WTC11 (cell line): ENCODE measurements at regions not wholly inside any gene's neighbourhood (a gene's known extent, or its start where the extent isn't known, plus 50 kb on each side); places are given as distances from the start of the nearest gene placed in this dataset.

Experiments used
- ATAC-seq: fragments of 200-7000 bp; cut with Tn5 transposase; 2 replicates; pipeline ENCODE4 v1.10.0; 2021; ENCODE audit warnings: mild to moderate bottlenecking, moderate library complexity
- CTCF ChIA-PET: fragments of 300-600 bp; sonication (Branson Sonifier 250); formaldehyde crosslinking; loops from one replicate; lab custom pipeline; 2021; ENCODE audit warnings: antibody characterized with exemption; lab: Charles Lee
- POLR2A ChIA-PET: fragments of 350-600 bp; sonication (Branson Sonifier 250); formaldehyde crosslinking; loops from one replicate; lab custom pipeline; 2021; ENCODE audit warnings: antibody characterized with exemption; lab: Charles Lee
- DNase-seq: peaks from one replicate; pipeline ENCODE4 v3.0.0; 2021; ENCODE audit warnings: low spot score
- H3K27ac Mint-ChIP-seq: 2 replicates; pipeline ENCODE4 v1.8.0; 2021; ENCODE audit warnings: mixed read lengths
- H3K27me3 Mint-ChIP-seq: 2 replicates; pipeline ENCODE4 v1.8.0; 2021; ENCODE audit warnings: low read depth, mild to moderate bottlenecking, moderate library complexity, mixed read lengths
- H3K36me3 Mint-ChIP-seq: 2 replicates; pipeline ENCODE4 v1.8.0; 2021; ENCODE audit warnings: mixed read lengths
- H3K4me1 Mint-ChIP-seq: 2 replicates; pipeline ENCODE4 v1.8.0; 2022; ENCODE audit warnings: mixed read lengths
- H3K4me3 Mint-ChIP-seq: 2 replicates; pipeline ENCODE4 v1.8.0; 2021; ENCODE audit warnings: mild to moderate bottlenecking, moderate library complexity, mixed read lengths
- H3K9me3 Mint-ChIP-seq: 2 replicates; pipeline ENCODE4 v1.8.0; 2021; ENCODE audit warnings: mixed read lengths
- CREB1 ChIP-seq: sonication (generic); formaldehyde crosslinking; IDR thresholded peaks from 2 replicates; pipeline ENCODE4 v1.8.0; 2023; ENCODE audit warnings: mild to moderate bottlenecking, missing genetic modification reagents
- ETV6 ChIP-seq: sonication (generic); formaldehyde crosslinking; IDR thresholded peaks from 2 replicates; pipeline ENCODE4 v1.8.1; 2022; ENCODE audit warnings: mild to moderate bottlenecking, missing genetic modification reagents
- GTF2I ChIP-seq: fragments of 250-450 bp; sonication (Bioruptor Pico); conservative IDR thresholded peaks from 2 replicates; pipeline ENCODE4 v1.4.0; 2021; ENCODE audit warnings: mild to moderate bottlenecking
- IRF2 ChIP-seq: sonication (generic); formaldehyde crosslinking; IDR thresholded peaks from 2 replicates; pipeline ENCODE4 v1.8.0; 2022; ENCODE audit warnings: low read depth, missing genetic modification reagents, borderline replicate concordance
- PRRX2 ChIP-seq: fragments of 250-450 bp; sonication (Bioruptor Pico); IDR thresholded peaks from 2 replicates; pipeline ENCODE4 v1.8.0; 2021; ENCODE audit warnings: mild to moderate bottlenecking
- RORB ChIP-seq: fragments of 250-450 bp; sonication (Bioruptor Pico); IDR thresholded peaks from 2 replicates; pipeline ENCODE4 v1.9.0; 2021; ENCODE audit warnings: mild to moderate bottlenecking
- SMAD4 ChIP-seq: sonication (generic); formaldehyde crosslinking; IDR thresholded peaks from 2 replicates; pipeline ENCODE4 v1.8.0; 2022; ENCODE audit warnings: mild to moderate bottlenecking, missing genetic modification reagents
- TCF7 ChIP-seq: sonication (generic); formaldehyde crosslinking; IDR thresholded peaks from 2 replicates; pipeline ENCODE4 v1.8.0; 2022; ENCODE audit warnings: mild to moderate bottlenecking, low read depth, missing genetic modification reagents, moderate library complexity
- TEAD1 ChIP-seq: sonication (generic); formaldehyde crosslinking; IDR thresholded peaks from 2 replicates; pipeline ENCODE4 v1.8.0; 2022; ENCODE audit warnings: mild to moderate bottlenecking, missing genetic modification reagents
- ZNF219 ChIP-seq: sonication (generic); formaldehyde crosslinking; IDR thresholded peaks from 2 replicates; pipeline ENCODE4 v1.8.0; 2023; ENCODE audit warnings: missing genetic modification reagents, mild to moderate bottlenecking, borderline replicate concordance
- ZNF423 ChIP-seq: fragments of 250-450 bp; sonication (Bioruptor Pico); IDR thresholded peaks from 2 replicates; pipeline ENCODE4 v2.1.2; 2022; ENCODE audit warnings: mild to moderate bottlenecking, moderate library complexity
- TF ChIP-seq, protein P1 (sequence below): fragments of 250-450 bp; sonication (Bioruptor Pico); conservative IDR thresholded peaks from 2 replicates; pipeline ENCODE4 v1.9.0; 2021; ENCODE audit warnings: mild to moderate bottlenecking
- TF ChIP-seq, protein P2 (sequence below): sonication (generic); formaldehyde crosslinking; IDR thresholded peaks from 2 replicates; pipeline ENCODE4 v1.8.1; 2023; ENCODE audit warnings: mild to moderate bottlenecking, moderate library complexity, missing genetic modification reagents
- TF ChIP-seq, protein P3 (sequence below): sonication (generic); formaldehyde crosslinking; IDR thresholded peaks from 2 replicates; pipeline ENCODE4 v1.8.0; 2022; ENCODE audit warnings: mild to moderate bottlenecking, missing genetic modification reagents
- TF ChIP-seq, protein P4 (sequence below): sonication (generic); formaldehyde crosslinking; IDR thresholded peaks from 2 replicates; pipeline ENCODE4 v1.8.0; 2022; ENCODE audit warnings: mild to moderate bottlenecking, missing genetic modification reagents
- TF ChIP-seq, protein P5 (sequence below): sonication (generic); formaldehyde crosslinking; conservative IDR thresholded peaks from 2 replicates; pipeline ENCODE4 v1.8.1; 2022; ENCODE audit warnings: mild to moderate bottlenecking, missing genetic modification reagents

DNA sequence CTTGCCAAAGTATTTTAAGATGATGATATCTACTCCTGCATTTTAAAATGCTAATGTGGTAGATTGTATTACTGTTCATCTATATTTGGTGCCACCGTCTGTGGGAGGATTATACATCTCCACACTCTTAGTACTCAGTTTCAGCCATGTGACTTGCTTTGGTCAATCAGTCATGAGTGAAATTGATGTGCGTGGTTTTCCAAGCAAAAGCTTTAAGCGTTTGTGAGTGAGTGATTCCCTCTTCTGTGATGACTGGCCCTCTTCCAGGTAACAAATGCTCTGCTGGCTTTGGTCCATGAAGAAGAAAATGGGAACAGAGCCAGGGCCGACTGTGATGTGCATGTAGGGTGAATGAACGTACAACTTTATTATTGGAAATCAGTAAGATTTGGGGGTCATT lies 330.4 kb downstream of the LPIN1 start:
- H3K4me1 Mint-ChIP-seq = peaks cover 24% of the 10 kb centered on the region
- H3K27ac Mint-ChIP-seq = no peak overlapping the region
- no peaks in the 10 kb centered on the region for H3K27me3 Mint-ChIP-seq
- H3K9me3 Mint-ChIP-seq = no peaks in the 10 kb centered on the region
- POLR2A ChIA-PET = no interaction called here
- DNase-seq (no peak), ATAC-seq (no peak)
- no peaks in the 10 kb centered on the region for H3K36me3 Mint-ChIP-seq
- no peak overlapping the region for H3K4me3 Mint-ChIP-seq
- TF ChIP-seq ETV6 (CRISPR knock-in tag) (no peak), PRRX2 (CRISPR knock-in tag) (no peak), TEAD1 (no peak), TCF7 (CRISPR knock-in tag) (no peak), SMAD4 (no peak)
- TF ChIP-seq, protein P1, sequence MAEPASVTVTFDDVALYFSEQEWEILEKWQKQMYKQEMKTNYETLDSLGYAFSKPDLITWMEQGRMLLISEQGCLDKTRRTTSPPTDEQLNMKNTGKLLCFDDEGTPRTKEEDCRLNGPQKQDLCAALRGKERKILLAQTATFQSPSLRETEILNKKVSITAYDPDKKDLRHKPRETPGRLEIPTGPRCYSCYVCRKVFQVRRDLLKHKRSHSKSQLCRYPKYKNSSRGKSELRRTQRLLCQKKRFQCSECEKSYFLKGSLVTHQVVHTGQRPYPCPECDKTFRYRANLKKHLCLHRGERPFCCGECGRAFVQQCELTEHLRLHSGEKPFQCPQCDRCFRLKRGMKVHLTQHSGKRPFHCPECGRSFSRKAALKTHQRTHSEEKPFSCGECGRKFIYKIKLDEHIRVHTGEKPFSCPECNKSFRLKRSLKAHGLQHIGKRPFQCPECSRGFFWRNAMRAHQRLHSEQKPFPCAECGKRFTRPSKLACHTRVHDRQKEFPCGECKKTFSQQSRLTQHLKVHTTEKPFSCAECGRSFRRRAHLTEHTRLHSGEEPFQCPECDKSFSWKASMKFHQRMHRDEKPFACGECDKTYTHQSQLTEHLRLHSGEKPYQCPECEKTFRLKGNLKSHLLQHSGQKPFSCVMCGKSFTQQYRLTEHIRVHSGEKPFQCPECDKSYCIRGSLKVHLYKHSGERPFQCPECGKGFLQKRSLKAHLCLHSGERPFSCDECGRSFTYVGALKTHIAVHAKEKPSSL (CRISPR knock-in tag) = no peak
- TF ChIP-seq, protein P2, sequence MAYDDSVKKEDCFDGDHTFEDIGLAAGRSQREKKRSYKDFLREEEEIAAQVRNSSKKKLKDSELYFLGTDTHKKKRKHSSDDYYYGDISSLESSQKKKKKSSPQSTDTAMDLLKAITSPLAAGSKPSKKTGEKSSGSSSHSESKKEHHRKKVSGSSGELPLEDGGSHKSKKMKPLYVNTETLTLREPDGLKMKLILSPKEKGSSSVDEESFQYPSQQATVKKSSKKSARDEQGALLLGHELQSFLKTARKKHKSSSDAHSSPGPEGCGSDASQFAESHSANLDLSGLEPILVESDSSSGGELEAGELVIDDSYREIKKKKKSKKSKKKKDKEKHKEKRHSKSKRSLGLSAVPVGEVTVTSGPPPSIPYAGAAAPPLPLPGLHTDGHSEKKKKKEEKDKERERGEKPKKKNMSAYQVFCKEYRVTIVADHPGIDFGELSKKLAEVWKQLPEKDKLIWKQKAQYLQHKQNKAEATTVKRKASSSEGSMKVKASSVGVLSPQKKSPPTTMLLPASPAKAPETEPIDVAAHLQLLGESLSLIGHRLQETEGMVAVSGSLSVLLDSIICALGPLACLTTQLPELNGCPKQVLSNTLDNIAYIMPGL (CRISPR knock-in tag) = no peak
- TF ChIP-seq, all 79 proteins: peak for 0
- CTCF ChIA-PET = no interaction called here

DNA sequence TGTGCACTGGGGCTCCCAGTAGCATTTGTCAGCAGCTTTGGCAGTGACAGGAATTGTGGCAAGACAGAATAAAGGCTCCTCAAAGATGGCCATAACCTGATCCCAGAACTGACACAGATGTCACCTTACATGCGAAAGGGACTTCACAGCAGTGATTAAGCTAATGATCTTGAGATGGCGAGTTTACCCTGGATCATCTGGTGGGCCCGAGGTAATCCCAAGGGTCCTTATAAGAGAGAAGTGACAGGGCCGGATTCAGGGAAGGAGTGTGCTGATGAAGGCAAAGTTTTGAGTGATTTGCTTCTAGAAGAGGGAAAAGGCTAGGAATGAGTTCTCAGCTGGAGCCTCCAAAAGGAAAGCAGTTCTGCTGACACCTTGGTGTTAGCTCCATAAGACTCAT lies 333.9 kb downstream of the LPIN1 start:
- Mint-ChIP-seq H3K9me3 (no peaks in the 10 kb centered on the region), H3K4me1 (peaks cover 52% of the 10 kb centered on the region), H3K27me3 (no peaks in the 10 kb centered on the region), H3K4me3 (no peak overlapping the region), H3K27ac (no peak overlapping the region), H3K36me3 (no peaks in the 10 kb centered on the region)
- no peak for DNase-seq
- CTCF ChIA-PET = no interaction called here
- POLR2A ChIA-PET = no interaction called here
- TF ChIP-seq ZNF423 (CRISPR knock-in tag) = no peak
- no peak for ATAC-seq

DNA sequence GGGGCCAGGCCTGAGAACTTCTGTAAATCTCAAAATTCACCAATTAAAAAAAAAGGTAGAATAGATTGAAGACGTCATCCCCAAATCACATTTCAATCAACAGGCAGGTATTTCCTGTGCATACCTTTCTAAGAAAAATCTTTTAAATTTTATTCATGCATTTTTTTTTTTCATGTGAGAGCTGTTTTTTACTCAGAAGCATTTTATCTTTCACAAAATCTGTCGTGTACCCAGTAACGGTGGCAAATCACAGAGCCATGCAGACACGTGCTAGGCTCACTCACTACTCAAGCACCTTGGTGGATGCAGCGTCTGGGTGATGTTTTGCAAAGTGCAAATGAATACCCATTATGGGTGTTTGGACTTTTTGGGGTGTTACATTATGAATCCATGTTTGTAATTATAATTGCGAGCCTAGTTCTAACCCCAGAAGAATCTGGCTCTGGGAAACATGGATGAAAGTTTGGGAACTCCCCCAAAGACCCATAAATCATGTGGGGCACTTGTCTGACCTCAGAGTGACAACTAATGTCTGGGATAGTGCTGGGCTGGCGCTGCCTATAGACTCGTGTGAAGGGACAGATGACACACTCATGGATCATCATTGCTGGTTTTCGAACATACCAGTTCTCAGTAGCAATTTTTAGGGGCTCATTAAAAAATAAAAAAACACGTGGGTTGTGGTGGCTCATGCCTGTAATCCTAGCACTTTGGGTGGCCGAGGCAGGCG lies 335.2 kb downstream of the LPIN1 start:
- POLR2A ChIA-PET = no interaction called here
- H3K9me3 Mint-ChIP-seq = no peaks in the 10 kb centered on the region
- peaks cover 59% of the 10 kb centered on the region for H3K4me1 Mint-ChIP-seq
- H3K27me3 Mint-ChIP-seq = no peaks in the 10 kb centered on the region
- CTCF ChIA-PET = interaction anchor here (1.1 to 1.6 kb wide), 3 partner anchors 8 to 86 kb away, joined by 3 to 9 read pairs (median 3); no protein-coding TSS in a partner anchor
- TF ChIP-seq TEAD1 (no peak), IRF2 (CRISPR knock-in tag) (no peak), GTF2I (CRISPR knock-in tag) (no peak), CREB1 (no peak), RORB (no peak)
- DNase-seq = no peak
- H3K4me3 Mint-ChIP-seq = no peak overlapping the region
- no peaks in the 10 kb centered on the region for H3K36me3 Mint-ChIP-seq
- H3K27ac Mint-ChIP-seq = peak overlapping the region; percentile 62; the same call in 1 of the 2 replicates
- ATAC-seq = no peak

DNA sequence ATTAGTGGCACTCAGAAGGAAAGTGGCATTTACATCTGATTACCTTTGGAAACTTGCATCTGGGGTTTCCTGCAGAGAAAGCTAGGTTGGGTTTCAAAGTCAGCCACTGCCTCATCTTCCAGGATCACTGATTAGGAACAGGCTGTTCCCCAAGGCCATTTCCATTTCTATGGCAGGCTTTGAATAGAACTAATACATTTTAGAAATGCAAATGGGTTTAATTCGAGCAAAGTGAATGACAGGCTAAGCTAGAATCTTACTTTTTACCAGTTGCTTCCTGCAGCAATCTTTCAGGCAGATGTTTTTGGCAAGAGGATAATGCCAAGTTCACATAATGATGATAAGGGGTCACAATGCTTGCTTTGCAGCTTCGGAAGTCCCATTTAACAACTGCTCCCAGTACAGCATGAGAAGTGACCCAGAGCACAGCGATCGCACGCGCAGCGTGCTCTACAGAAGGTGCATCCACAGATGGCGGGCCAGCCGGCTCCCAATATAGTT lies 336.7 kb downstream of the LPIN1 start:
- H3K27me3 Mint-ChIP-seq = no peaks in the 10 kb centered on the region
- peaks cover 7% of the 10 kb centered on the region; the same call in 1 of the 2 replicates for H3K9me3 Mint-ChIP-seq
- peak overlapping the region; percentile 90 for H3K27ac Mint-ChIP-seq
- POLR2A ChIA-PET = interaction anchor here (1.1 kb wide), 1 partner anchor 13 kb away, joined by 4 read pairs; no protein-coding TSS in a partner anchor
- CTCF ChIA-PET = interaction anchor here (0.6 to 1.6 kb wide), 6 partner anchors 10 to 633 kb away, joined by 3 to 9 read pairs (median 3); partner anchors contain the start of gene TRIB2
- peak; percentile 89 for ATAC-seq
- H3K36me3 Mint-ChIP-seq = 0 out of 2 replicates have a peak, but pooled peaks cover 2% of the 10 kb centered on the region
- peak overlapping the region; percentile 36; the same call in 1 of the 2 replicates for H3K4me3 Mint-ChIP-seq
- no peak for DNase-seq
- H3K4me1 Mint-ChIP-seq = peaks cover 59% of the 10 kb centered on the region
- TF ChIP-seq, protein P3, sequence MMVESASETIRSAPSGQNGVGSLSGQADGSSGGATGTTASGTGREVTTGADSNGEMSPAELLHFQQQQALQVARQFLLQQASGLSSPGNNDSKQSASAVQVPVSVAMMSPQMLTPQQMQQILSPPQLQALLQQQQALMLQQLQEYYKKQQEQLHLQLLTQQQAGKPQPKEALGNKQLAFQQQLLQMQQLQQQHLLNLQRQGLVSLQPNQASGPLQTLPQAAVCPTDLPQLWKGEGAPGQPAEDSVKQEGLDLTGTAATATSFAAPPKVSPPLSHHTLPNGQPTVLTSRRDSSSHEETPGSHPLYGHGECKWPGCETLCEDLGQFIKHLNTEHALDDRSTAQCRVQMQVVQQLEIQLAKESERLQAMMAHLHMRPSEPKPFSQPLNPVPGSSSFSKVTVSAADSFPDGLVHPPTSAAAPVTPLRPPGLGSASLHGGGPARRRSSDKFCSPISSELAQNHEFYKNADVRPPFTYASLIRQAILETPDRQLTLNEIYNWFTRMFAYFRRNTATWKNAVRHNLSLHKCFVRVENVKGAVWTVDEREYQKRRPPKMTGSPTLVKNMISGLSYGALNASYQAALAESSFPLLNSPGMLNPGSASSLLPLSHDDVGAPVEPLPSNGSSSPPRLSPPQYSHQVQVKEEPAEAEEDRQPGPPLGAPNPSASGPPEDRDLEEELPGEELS (CRISPR knock-in tag) = no peak; the same call in 1 of the 2 replicates
- TF ChIP-seq, protein P4, sequence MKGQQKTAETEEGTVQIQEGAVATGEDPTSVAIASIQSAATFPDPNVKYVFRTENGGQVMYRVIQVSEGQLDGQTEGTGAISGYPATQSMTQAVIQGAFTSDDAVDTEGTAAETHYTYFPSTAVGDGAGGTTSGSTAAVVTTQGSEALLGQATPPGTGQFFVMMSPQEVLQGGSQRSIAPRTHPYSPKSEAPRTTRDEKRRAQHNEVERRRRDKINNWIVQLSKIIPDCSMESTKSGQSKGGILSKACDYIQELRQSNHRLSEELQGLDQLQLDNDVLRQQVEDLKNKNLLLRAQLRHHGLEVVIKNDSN = no peak
- TF ChIP-seq, protein P1 (CRISPR knock-in tag) = no peak
- TF ChIP-seq, protein P5, sequence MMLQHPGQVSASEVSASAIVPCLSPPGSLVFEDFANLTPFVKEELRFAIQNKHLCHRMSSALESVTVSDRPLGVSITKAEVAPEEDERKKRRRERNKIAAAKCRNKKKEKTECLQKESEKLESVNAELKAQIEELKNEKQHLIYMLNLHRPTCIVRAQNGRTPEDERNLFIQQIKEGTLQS = no peak
- no peak for TF ChIP-seq ZNF219 (CRISPR knock-in tag)
- TF ChIP-seq, protein P2 (CRISPR knock-in tag) = no peak
- no peak for TF ChIP-seq TCF7 (CRISPR knock-in tag)
